SK-N-SH treated with all-trans-retinoic acid at 6 μM for 48 hours (cell line): ENCODE measurements at regions not wholly inside any gene's neighbourhood (a gene's known extent, or its start where the extent isn't known, plus 50 kb on each side); places are given as distances from the start of the nearest gene placed in this dataset.

ENCODE experiments used
- ESRRG ChIP-seq: fragments of 250-450 bp; sonication (Bioruptor Pico); IDR thresholded peaks from 2 replicates; pipeline ENCODE4 v1.6.1; 2021; ENCODE audit warnings: mild to moderate bottlenecking
- ZNF8 ChIP-seq: fragments of 450-650 bp; formaldehyde crosslinking; IDR thresholded peaks from 2 replicates; pipeline ENCODE4 v1.5.0; 2020; ENCODE audit warnings: mild to moderate bottlenecking, moderate library complexity

- no peak for TF ChIP-seq ZNF8 (CRISPR knock-in tag)
- TF ChIP-seq ESRRG (CRISPR knock-in tag) = no peak
Observed at GRCh38 chr20:23186808-23187207, 100.7 kb upstream of the CD93 start.
